Esophagus squamous epithelium (tissue), 4 donors: ENCODE measurements at regions not wholly inside any gene's neighbourhood (a gene's known extent, or its start where the extent isn't known, plus 50 kb on each side); places are given as distances from the start of the nearest gene placed in this dataset.

Source experiments
- POLR2A ChIP-seq, 4 donors: fragments of 450-650 bp; IDR thresholded peaks; one replicate each; pipeline ENCODE4 v1.6.1; 2017; ENCODE audit warnings: antibody characterized with exemption in 4 of 4, mild to moderate bottlenecking in 4 of 4, moderate library complexity in 3 of 4
- TF ChIP-seq, protein P1 (sequence below), 6 experiments: fragments of 450-650 bp in 4 of 6; fragments of 200-600 bp in 2 of 6; sonication (generic) in 2 of 6; IDR thresholded peaks; one replicate each; pipeline ENCODE4 v1.5.1; 2016 to 2019; ENCODE audit warnings: antibody characterized with exemption in 6 of 6, mild to moderate bottlenecking in 4 of 6, moderate library complexity in 4 of 6

DNA sequence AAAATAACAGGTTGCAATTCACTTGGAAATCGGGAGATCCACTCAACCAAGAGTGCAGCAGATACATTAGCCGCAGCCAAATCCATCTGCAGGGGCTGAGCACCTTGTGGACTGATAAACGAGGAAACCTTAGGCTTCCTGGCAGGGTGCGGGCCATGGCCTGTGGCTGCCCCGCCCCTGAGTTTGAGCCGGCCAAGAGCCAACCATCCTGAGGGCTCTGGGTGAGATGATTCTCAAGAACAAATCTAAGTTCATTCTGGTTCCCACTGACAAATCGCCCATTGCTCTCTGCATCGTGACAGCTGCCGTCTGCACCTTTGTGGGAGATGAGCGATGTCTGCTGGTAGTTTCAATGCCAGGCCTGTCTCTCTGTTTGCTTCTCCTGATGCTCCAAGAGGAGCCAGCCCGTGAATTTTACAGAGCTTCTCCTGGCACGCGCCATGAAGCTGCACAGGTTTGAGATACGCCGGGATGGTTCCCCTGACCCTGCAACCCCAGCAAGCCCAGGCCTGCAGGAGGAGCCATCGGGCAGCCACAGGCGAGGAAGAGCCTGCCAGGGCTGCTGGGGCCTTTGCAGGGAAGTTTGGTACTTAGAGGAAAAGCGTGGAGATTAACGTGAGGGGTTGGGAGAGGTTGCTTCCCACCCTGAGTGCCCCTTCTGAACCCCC, 154.0 kb downstream of the OLFM1 start:
- TF ChIP-seq, protein P1, sequence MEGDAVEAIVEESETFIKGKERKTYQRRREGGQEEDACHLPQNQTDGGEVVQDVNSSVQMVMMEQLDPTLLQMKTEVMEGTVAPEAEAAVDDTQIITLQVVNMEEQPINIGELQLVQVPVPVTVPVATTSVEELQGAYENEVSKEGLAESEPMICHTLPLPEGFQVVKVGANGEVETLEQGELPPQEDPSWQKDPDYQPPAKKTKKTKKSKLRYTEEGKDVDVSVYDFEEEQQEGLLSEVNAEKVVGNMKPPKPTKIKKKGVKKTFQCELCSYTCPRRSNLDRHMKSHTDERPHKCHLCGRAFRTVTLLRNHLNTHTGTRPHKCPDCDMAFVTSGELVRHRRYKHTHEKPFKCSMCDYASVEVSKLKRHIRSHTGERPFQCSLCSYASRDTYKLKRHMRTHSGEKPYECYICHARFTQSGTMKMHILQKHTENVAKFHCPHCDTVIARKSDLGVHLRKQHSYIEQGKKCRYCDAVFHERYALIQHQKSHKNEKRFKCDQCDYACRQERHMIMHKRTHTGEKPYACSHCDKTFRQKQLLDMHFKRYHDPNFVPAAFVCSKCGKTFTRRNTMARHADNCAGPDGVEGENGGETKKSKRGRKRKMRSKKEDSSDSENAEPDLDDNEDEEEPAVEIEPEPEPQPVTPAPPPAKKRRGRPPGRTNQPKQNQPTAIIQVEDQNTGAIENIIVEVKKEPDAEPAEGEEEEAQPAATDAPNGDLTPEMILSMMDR (IDR thresholded peaks at IDR 0.05): peak in 1 of 6 experiments; percentile 40
- no peak for TF ChIP-seq POLR2A (IDR thresholded peaks at IDR 0.05)
